Gastrocnemius medialis (tissue), 4 donors: ENCODE measurements at regions not wholly inside any gene's neighbourhood (a gene's known extent, or its start where the extent isn't known, plus 50 kb on each side); places are given as distances from the start of the nearest gene placed in this dataset.

Source experiments
- ATAC-seq, 2 donors: fragments of 150-250 bp; one replicate each; pipeline ENCODE4 v1.9.1; 2016
- DNase-seq, 2 donors: peaks; one replicate each; pipeline ENCODE4 v3.0.0-alpha.2; 2019
- H3K27ac ChIP-seq, 4 donors: fragments of 200-600 bp; sonication (generic); 1 replicate in 1 of 4; 2 replicates in 3 of 4; pipeline ENCODE4 v1.5.1; 2016 to 2018; ENCODE audit warnings: mild to moderate bottlenecking in 2 of 4, moderate library complexity in 1 of 4
- H3K27me3 ChIP-seq, 3 donors: fragments of 200-600 bp; sonication (generic) in 2 of 3; 1 replicate in 1 of 3; 2 replicates in 2 of 3; pipeline versions ENCODE4 v1.5.1 to v1.6.0; 2016 to 2019; ENCODE audit warnings: mild to moderate bottlenecking in 1 of 3, moderate library complexity in 1 of 3
- H3K36me3 ChIP-seq, 2 donors: fragments of 200-600 bp; sonication (generic) in 1 of 2; one replicate each; pipeline ENCODE4 v1.5.1; 2017 to 2018
- H3K4me1 ChIP-seq, 2 donors: fragments of 200-600 bp; sonication (generic) in 1 of 2; one replicate each; pipeline ENCODE4 v1.5.1; 2016 to 2017; ENCODE audit warnings: mild to moderate bottlenecking in 2 of 2
- H3K4me3 ChIP-seq, 4 donors: fragments of 200-600 bp; sonication (generic) in 3 of 4; 1 replicate in 1 of 4; 2 replicates in 3 of 4; pipeline ENCODE4 v1.5.1; 2016 to 2019; ENCODE audit warnings: mild to moderate bottlenecking in 2 of 4
- H3K9me3 ChIP-seq, 3 donors: fragments of 200-600 bp; sonication (generic) in 2 of 3; 1 replicate in 1 of 3; 2 replicates in 2 of 3; pipeline ENCODE4 v1.5.1; 2016 to 2019
- CTCF ChIP-seq, 5 experiments: fragments of 450-650 bp in 3 of 5; fragments of 200-600 bp in 2 of 5; sonication (generic) in 2 of 5; IDR thresholded peaks in 4 of 5; conservative IDR thresholded peaks in 1 of 5; 1 replicate in 4 of 5; 2 replicates in 1 of 5; pipeline ENCODE4 v1.5.1; 2016 to 2019; ENCODE audit warnings: antibody characterized with exemption in 5 of 5, mild to moderate bottlenecking in 3 of 5, moderate library complexity in 3 of 5
- POLR2A ChIP-seq, 2 donors: fragments of 450-650 bp; IDR thresholded peaks; one replicate each; pipeline ENCODE4 v1.6.1; 2017; ENCODE audit warnings: antibody characterized with exemption in 2 of 2, mild to moderate bottlenecking in 2 of 2, moderate library complexity in 2 of 2
- in situ Hi-C, 4 donors: fragments of 200-750 bp; cut with MboI; loops; one replicate each; pipeline versions ENCODE4 v1.15.0 to v1.8.0; 2017; ENCODE audit warnings: low sequenced_read_pairs in 4 of 4
- intact Hi-C: fragments of 100-400 bp; cut with DNase I; formaldehyde crosslinking; loops from one replicate; pipeline ENCODE4 v1.15.1; 2023; ENCODE audit warnings: low total_unique reads

- no peak for TF ChIP-seq CTCF (IDR thresholded peaks at IDR 0.05 in 4 of 5, conservative IDR thresholded peaks at IDR 0.05 in 1 of 5)
- no peak for TF ChIP-seq POLR2A (IDR thresholded peaks at IDR 0.05)
- H3K27ac ChIP-seq = no peak overlapping the region
- intact Hi-C loops (no loop called here), in situ Hi-C loops (no loop called here)
- no peaks in the 10 kb centered on the region for H3K36me3 ChIP-seq
- no peak for ATAC-seq
- no peaks in the 10 kb centered on the region for H3K9me3 ChIP-seq
- no peaks in the 10 kb centered on the region for H3K27me3 ChIP-seq
- DNase-seq = no peak
- no peak overlapping the region for H3K4me3 ChIP-seq
- no peaks in the 10 kb centered on the region for H3K4me1 ChIP-seq
Measured at GRCh38 chr5:133788121-133788520, 175.8 kb upstream of the FSTL4 start.

GRCh38 chr5:133786420-133786819 is 174.1 kb upstream of the FSTL4 start:
- no peaks in the 10 kb centered on the region for H3K4me1 ChIP-seq
- TF ChIP-seq POLR2A (IDR thresholded peaks at IDR 0.05) (no peak), CTCF (IDR thresholded peaks at IDR 0.05 in 4 of 5, conservative IDR thresholded peaks at IDR 0.05 in 1 of 5) (no peak)
- no peaks in the 10 kb centered on the region for H3K27me3 ChIP-seq
- no peak overlapping the region for H3K27ac ChIP-seq
- ATAC-seq = no peak
- in situ Hi-C loops (no loop called here), intact Hi-C loops (no loop called here)
- H3K36me3 ChIP-seq = no peaks in the 10 kb centered on the region
- H3K9me3 ChIP-seq = no peaks in the 10 kb centered on the region
- H3K4me3 ChIP-seq = no peak overlapping the region
- DNase-seq = no peak

GRCh38 chr5:133785182-133785581 is 172.8 kb upstream of the FSTL4 start:
- no peak for ATAC-seq
- intact Hi-C loops (no loop called here), in situ Hi-C loops (no loop called here)

DNA sequence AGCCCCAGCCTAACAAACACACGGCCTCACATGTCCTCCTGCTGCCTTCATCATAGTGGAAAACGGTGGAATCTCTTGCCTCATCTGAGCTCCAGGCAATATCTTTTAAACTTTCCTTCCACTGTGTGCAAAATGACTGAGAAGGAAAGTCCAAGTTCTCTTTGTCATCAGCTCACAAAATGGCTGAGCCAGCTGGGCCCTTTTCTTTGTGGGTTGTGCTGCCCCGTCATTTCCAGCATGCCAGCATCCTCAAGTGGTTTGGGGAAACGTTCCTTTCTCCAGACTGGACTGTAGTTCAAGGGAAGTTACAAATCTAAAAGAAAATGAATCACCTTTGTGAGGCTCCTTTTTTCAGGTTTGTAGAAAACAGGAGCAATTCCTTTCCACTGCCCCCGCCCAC is 171.1 kb upstream of the FSTL4 start:
- no peaks in the 10 kb centered on the region for H3K27me3 ChIP-seq
- DNase-seq (no peak), ATAC-seq (no peak)
- in situ Hi-C loops = no loop called here
- intact Hi-C loops = no loop called here
- no peak for TF ChIP-seq CTCF (IDR thresholded peaks at IDR 0.05 in 4 of 5, conservative IDR thresholded peaks at IDR 0.05 in 1 of 5)
- TF ChIP-seq POLR2A (IDR thresholded peaks at IDR 0.05) = no peak
- H3K27ac ChIP-seq = no peak overlapping the region
- H3K4me3 ChIP-seq = no peak overlapping the region
- no peaks in the 10 kb centered on the region for H3K9me3 ChIP-seq
- no peaks in the 10 kb centered on the region for H3K36me3 ChIP-seq
- peaks cover 6 to 10% of the 10 kb centered on the region in 2 donors for H3K4me1 ChIP-seq

More at GRCh38 chr5:133785182-133785581, 172.8 kb upstream of the FSTL4 start:
- H3K36me3 ChIP-seq = no peaks in the 10 kb centered on the region
- no peak overlapping the region for H3K27ac ChIP-seq
- H3K9me3 ChIP-seq = no peaks in the 10 kb centered on the region
- no peak for TF ChIP-seq POLR2A (IDR thresholded peaks at IDR 0.05)
- TF ChIP-seq CTCF (IDR thresholded peaks at IDR 0.05 in 4 of 5, conservative IDR thresholded peaks at IDR 0.05 in 1 of 5) = no peak
- DNase-seq = no peak
- peaks cover 6 to 8% of the 10 kb centered on the region in 2 donors for H3K4me1 ChIP-seq
- H3K27me3 ChIP-seq = no peaks in the 10 kb centered on the region
- H3K4me3 ChIP-seq = no peak overlapping the region

DNA sequence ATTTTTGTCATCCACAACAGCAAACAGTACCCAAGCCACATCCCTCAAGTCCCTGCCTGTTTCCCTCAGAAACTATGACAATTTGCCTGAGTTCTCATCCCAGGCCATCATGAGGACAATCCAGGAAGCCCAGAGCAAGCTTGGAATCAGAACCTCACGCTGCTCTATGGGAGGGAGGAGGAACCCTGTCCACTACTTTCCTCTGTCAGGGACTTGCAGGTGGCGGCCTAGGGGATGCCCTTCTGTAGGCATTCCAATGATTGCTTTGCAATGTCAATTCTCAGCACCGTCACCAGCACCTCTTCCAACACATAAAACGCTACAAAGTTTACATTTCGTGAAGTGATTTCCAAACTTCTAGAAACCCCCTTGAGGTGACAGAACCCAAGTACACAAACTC is 170.4 kb upstream of the FSTL4 start:
- H3K36me3 ChIP-seq = no peaks in the 10 kb centered on the region
- no peak overlapping the region for H3K4me3 ChIP-seq
- in situ Hi-C loops (no loop called here), intact Hi-C loops (no loop called here)
- no peak for ATAC-seq
- DNase-seq = no peak
- H3K27me3 ChIP-seq = no peaks in the 10 kb centered on the region
- H3K9me3 ChIP-seq = no peaks in the 10 kb centered on the region
- peaks cover 6 to 10% of the 10 kb centered on the region in 2 donors for H3K4me1 ChIP-seq
- TF ChIP-seq POLR2A (IDR thresholded peaks at IDR 0.05) (no peak), CTCF (IDR thresholded peaks at IDR 0.05 in 4 of 5, conservative IDR thresholded peaks at IDR 0.05 in 1 of 5) (no peak)
- no peak overlapping the region for H3K27ac ChIP-seq
